GM18505 (cell line): ENCODE measurements at regions not wholly inside any gene's neighbourhood (a gene's known extent, or its start where the extent isn't known, plus 50 kb on each side); places are given as distances from the start of the nearest gene placed in this dataset.

Source experiments
- ATAC-seq: cut with Tn5 transposase; IDR thresholded peaks from one replicate; pipeline ENCODE4 v1.9.1; 2021; ENCODE audit not compliant: unreplicated experiment
- POLR2A ChIP-seq: IDR thresholded peaks from 4 replicates; pipeline ENCODE4 v1.6.1; 2011; ENCODE audit warnings: borderline replicate concordance; ENCODE audit not compliant: insufficient read depth, insufficient read length; ENCODE audit errors: extremely low read depth

GRCh38 chr18:42137693-42138375 is 182.8 kb downstream of the PIK3C3 start:
- TF ChIP-seq POLR2A: no peak
- ATAC-seq: no peak

- ATAC-seq: no peak
- TF ChIP-seq POLR2A: no peak
These were observed 186.4 kb downstream of the PIK3C3 start for GRCh38 chr18:42141439-42141838.

DNA sequence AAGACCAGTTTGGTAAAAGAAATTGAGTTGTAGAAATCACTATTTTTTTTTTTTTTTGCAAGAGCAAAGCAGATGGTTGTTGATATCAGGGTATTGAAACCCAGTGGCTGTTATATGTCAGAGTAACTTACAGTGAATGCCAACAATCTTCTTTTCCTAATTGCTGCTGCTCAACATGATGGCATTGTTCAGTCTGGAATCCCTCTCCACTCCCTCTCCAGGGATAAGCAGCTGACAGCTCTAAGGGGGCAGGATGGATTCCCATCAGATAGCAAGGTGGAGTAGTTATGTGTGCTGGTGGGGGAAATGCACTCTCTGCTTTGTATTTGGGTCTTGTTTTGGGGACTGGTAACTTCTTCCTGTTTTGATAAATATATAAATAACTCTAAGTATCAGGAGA is 200.0 kb downstream of the PIK3C3 start:
- ATAC-seq: no peak
- no peak for TF ChIP-seq POLR2A

DNA sequence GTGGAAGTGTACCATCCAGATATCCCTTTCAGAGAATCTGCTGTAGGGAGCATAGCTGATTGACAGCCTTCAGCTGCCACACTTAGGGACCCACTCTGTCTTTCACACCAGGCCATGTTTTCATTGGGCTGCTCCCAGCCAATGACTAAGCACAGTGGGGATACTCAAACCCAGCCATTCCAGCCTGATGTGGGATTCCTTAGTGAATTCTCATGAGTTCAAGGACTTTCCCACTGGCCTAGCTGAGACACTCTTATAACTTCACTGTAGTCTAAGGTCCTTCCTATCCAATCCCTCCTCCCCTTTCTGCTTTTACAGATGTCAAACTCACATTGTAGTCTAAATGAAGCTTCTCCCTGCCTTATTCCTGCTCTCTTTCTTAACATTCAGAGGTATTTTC is 201.2 kb downstream of the PIK3C3 start:
- no peak for ATAC-seq
- no peak for TF ChIP-seq POLR2A

DNA sequence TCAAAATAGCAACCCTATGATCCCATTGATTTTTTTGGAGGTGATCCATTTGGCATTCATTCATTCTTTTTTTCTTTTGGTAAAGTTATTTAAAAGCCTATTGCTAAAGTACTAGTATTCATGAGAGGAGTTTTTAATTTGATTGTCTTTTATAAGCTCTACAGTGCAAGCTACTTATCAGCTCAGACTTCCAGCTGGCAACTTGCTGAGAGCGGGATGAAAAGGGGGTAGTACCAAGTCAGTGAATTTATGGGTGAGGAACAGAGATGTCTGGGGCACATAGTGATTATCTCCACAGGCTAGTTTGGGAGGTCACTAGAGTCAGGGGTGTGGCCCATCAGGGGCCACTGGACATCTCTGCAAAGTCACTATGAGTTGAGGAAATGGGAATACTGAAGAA is 202.4 kb downstream of the PIK3C3 start:
- no peak for TF ChIP-seq POLR2A
- no peak for ATAC-seq

- ATAC-seq: no peak
- TF ChIP-seq POLR2A: no peak
These were observed 202.8 kb downstream of the PIK3C3 start for GRCh38 chr18:42157878-42158277.

DNA sequence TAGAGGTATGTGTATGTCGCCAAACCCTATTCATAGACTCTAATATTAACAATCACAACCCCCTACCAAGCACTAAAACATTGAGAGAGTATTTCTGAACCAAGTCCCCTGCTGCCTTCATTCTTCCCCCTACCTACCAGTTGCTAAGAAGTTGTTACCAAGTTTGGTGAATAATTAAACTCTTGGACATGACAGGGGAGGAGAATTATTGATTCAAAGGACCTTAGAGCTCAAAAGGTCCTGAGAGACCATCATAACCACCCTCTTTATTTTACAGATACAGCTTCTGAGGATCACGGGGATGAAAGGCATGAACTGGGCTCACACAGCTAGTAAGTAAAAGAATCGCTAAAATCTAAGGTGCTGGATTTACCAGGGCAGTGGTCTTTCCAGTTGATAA is 204.1 kb downstream of the PIK3C3 start:
- no peak for TF ChIP-seq POLR2A
- no peak for ATAC-seq

DNA sequence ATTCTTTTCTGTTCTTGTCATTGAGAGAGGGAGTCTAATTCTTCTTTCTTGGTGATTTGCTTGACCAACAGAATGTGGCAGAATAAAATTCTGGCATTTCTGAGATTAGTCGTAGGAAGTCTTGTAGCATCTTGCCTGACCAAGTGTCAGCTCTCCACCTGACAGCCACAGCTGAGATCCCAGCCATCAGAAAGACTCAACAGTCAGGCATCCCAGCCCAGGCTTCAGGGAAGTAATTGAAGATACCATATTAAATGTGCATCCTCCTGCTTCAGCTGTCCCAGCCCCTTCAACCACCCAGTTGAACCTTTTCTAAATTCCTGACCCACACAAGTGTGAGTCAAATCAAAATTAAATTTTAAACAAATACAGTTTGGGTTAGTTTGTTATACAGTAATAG is 208.3 kb downstream of the PIK3C3 start:
- TF ChIP-seq POLR2A: no peak
- no peak for ATAC-seq

DNA sequence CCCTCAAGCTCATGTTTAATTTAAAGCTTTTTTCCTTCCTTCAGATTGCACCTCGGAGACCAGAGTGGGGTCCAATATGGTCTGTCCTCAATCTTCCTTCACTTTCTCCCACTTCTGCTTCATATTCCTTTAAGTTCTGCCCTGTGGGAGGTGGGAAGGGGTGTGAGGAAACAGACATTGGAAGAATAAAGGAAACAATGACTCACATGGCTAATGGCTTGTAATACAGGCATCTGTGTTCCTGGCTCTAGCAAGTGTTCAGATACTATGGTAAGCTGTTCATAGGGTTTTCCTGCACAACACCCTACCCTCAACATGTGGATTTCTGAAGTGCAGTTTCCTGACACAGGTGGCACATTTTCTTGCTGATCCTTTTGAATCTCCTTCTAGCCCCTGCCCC is 209.5 kb downstream of the PIK3C3 start:
- TF ChIP-seq POLR2A: no peak
- ATAC-seq: no peak

DNA sequence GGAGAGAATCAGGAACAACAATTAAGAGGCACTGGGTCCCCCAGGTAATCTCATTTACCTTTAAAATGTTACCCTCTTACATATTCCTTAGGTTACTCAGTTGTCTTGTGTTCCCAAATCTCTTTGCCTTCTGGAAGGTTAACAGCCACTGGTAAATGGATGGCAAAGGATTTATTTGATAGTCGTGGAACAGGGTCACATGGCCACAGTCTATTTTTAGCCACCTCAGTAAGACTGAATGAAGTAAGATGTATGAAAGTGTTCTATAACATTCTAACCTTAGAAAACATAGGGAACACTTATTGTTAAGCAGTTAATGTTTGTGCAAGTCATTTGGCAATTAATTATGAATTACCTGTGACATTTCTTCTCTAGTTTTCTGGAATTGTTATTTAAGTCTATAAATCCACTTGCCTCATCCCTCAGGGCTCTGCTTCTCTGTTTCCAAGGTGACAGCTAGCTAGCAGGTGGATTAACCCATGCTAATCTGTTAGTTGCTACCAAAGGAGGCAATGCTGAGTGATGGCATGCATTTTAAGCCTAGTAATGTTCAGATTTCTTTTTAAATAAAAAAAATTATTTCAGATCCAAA is 211.0 kb downstream of the PIK3C3 start:
- no peak for ATAC-seq
- no peak for TF ChIP-seq POLR2A

- no peak for TF ChIP-seq POLR2A
- no peak for ATAC-seq
These were observed 213.5 kb downstream of the PIK3C3 start for GRCh38 chr18:42168487-42168886.

DNA sequence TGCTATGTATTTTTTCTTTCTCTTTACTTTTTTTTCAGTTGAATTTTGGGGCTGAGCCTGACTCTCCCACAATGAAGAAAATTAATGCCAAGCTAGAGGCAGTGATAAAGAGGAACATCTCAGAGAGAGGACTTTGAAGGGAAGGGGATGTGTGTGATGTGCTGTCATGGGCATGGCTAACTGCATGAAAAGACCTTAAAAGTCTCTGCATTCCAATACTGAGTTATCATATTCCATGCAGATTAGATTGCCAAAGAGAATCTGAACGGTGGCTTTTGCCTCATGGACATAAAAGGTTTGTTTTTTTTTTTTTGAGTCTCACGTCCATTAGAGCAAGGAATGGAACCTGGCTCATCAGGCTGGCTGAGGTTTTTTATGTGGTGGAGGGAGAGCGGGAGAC is 213.9 kb downstream of the PIK3C3 start:
- no peak for TF ChIP-seq POLR2A
- no peak for ATAC-seq

- TF ChIP-seq POLR2A: no peak
- ATAC-seq: no peak
These were observed 219.9 kb downstream of the PIK3C3 start for GRCh38 chr18:42174909-42175308.

DNA sequence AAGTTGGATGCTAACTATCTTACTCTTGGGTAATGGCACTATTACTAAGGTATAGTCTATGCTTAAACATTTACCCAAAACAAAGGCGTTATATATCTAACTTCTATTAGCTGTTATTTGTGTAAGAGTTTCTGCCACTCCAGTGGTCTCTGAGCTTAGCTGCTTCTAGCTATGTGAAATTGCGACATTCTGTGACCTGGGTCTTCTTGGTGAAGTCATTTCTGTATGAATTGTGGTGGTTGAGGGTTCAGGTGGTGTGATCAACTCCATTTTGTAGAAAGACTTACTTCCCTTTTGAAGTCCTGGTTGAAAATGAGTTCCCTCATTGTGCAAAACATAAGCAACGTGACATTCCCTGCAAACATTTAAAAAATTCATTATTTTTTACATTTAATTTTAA is 221.6 kb downstream of the PIK3C3 start:
- no peak for ATAC-seq
- TF ChIP-seq POLR2A: no peak
